IPS-20b (cell line): ENCODE measurements at regions not wholly inside any gene's neighbourhood (a gene's known extent, or its start where the extent isn't known, plus 50 kb on each side); places are given as distances from the start of the nearest gene placed in this dataset.
"Not testable (repeated sequence)": the region's sequence is repeated elsewhere in the genome, so short reads cannot be mapped to it uniquely, and the experiment has no call there.

ENCODE experiments used
- H3K27ac ChIP-seq: one replicate; pipeline ENCODE4 v1.5.1; 2013; ENCODE audit warnings: low read length
- H3K27me3 ChIP-seq: 2 replicates; pipeline ENCODE4 v1.6.1; 2013; ENCODE audit warnings: mild to moderate bottlenecking, low read length, inconsistent platforms; ENCODE audit not compliant: insufficient read depth
- H3K36me3 ChIP-seq: 2 replicates; pipeline ENCODE4 v1.6.1; 2013; ENCODE audit warnings: low read depth, mild to moderate bottlenecking, inconsistent platforms, low read length, moderate library complexity; ENCODE audit not compliant: insufficient read depth
- H3K4me1 ChIP-seq: 2 replicates; pipeline ENCODE4 v1.6.1; 2013; ENCODE audit warnings: mild to moderate bottlenecking, control low read depth, inconsistent platforms, low read length, moderate library complexity; ENCODE audit not compliant: insufficient read depth
- H3K4me3 ChIP-seq: 2 replicates; pipeline ENCODE4 v1.5.1; 2013; ENCODE audit warnings: mild to moderate bottlenecking, low read length, inconsistent platforms
- H3K9ac ChIP-seq: 2 replicates; pipeline ENCODE4 v1.6.1; 2013; ENCODE audit warnings: low read depth, mild to moderate bottlenecking, inconsistent platforms, low read length, moderate library complexity
- H3K9me3 ChIP-seq: 2 replicates; pipeline ENCODE4 v1.6.1; 2013; ENCODE audit warnings: mild to moderate bottlenecking, low read depth, low read length, inconsistent platforms; ENCODE audit not compliant: insufficient read depth

- no peaks in the 10 kb centered on the region for H3K9me3 ChIP-seq
- no peaks in the 10 kb centered on the region for H3K27me3 ChIP-seq
- H3K36me3 ChIP-seq, result no peaks in the 10 kb centered on the region
- no peak overlapping the region for H3K9ac ChIP-seq
- H3K4me1 ChIP-seq, result no peaks in the 10 kb centered on the region
- H3K4me3 ChIP-seq, result no peak overlapping the region
- no peak overlapping the region for H3K27ac ChIP-seq
Observed at GRCh38 chr6:126204598-126204997, 135.3 kb upstream of the CENPW start.

GRCh38 chr6:126206504-126207246 is 133.2 kb upstream of the CENPW start:
- no peaks in the 10 kb centered on the region for H3K36me3 ChIP-seq
- no peak overlapping the region for H3K9ac ChIP-seq
- no peaks in the 10 kb centered on the region for H3K4me1 ChIP-seq
- H3K4me3 ChIP-seq, result no peak overlapping the region
- no peak overlapping the region for H3K27ac ChIP-seq
- no peaks in the 10 kb centered on the region for H3K27me3 ChIP-seq
- H3K9me3 ChIP-seq, result no peaks in the 10 kb centered on the region

- H3K9ac ChIP-seq, result no peak overlapping the region
- H3K4me1 ChIP-seq, result no peaks in the 10 kb centered on the region
- no peaks in the 10 kb centered on the region for H3K27me3 ChIP-seq
- H3K27ac ChIP-seq, result no peak overlapping the region
- H3K4me3 ChIP-seq, result no peak overlapping the region
- no peaks in the 10 kb centered on the region for H3K36me3 ChIP-seq
- no peaks in the 10 kb centered on the region for H3K9me3 ChIP-seq
Observed at GRCh38 chr6:126210398-126211075, 129.4 kb upstream of the CENPW start.

GRCh38 chr6:126217497-126217896 is 122.4 kb upstream of the CENPW start:
- Histone ChIP-seq H3K9me3 (no peaks in the 10 kb centered on the region), H3K36me3 (no peaks in the 10 kb centered on the region), H3K27ac (no peak overlapping the region), H3K27me3 (no peaks in the 10 kb centered on the region), H3K4me3 (no peak overlapping the region), H3K9ac (no peak overlapping the region), H3K4me1 (0 out of 2 replicates have a peak, but pooled peaks cover 5% of the 10 kb centered on the region)

GRCh38 chr6:126220901-126221300 is 119.0 kb upstream of the CENPW start:
- H3K4me1 ChIP-seq, H3K27me3 ChIP-seq, H3K9ac ChIP-seq, H3K4me3 ChIP-seq, H3K36me3 ChIP-seq, H3K27ac ChIP-seq, H3K9me3 ChIP-seq: not testable (repeated sequence)

- no peaks in the 10 kb centered on the region for H3K27me3 ChIP-seq
- no peak overlapping the region for H3K9ac ChIP-seq
- H3K9me3 ChIP-seq, result no peaks in the 10 kb centered on the region
- H3K36me3 ChIP-seq, result no peaks in the 10 kb centered on the region
- no peak overlapping the region for H3K4me3 ChIP-seq
- no peak overlapping the region for H3K27ac ChIP-seq
- H3K4me1 ChIP-seq, result no peaks in the 10 kb centered on the region
Observed at GRCh38 chr6:126227833-126228702, 111.8 kb upstream of the CENPW start.

GRCh38 chr6:126232671-126233070 is 107.2 kb upstream of the CENPW start:
- Histone ChIP-seq H3K27me3 (no peaks in the 10 kb centered on the region), H3K9ac (no peak overlapping the region), H3K4me1 (no peaks in the 10 kb centered on the region), H3K27ac (no peak overlapping the region), H3K4me3 (no peak overlapping the region), H3K36me3 (no peaks in the 10 kb centered on the region), H3K9me3 (no peaks in the 10 kb centered on the region)

GRCh38 chr6:126233192-126233591 is 106.7 kb upstream of the CENPW start:
- H3K27me3 ChIP-seq, result no peaks in the 10 kb centered on the region
- H3K9ac ChIP-seq, result no peak overlapping the region
- H3K4me1 ChIP-seq, result no peaks in the 10 kb centered on the region
- no peaks in the 10 kb centered on the region for H3K9me3 ChIP-seq
- H3K36me3 ChIP-seq, result no peaks in the 10 kb centered on the region
- no peak overlapping the region for H3K4me3 ChIP-seq
- H3K27ac ChIP-seq, result no peak overlapping the region

GRCh38 chr6:126235363-126235762 is 104.6 kb upstream of the CENPW start:
- Histone ChIP-seq H3K9me3 (no peaks in the 10 kb centered on the region; the same call in 1 of the 2 replicates), H3K4me3 (no peak overlapping the region), H3K36me3 (no peaks in the 10 kb centered on the region), H3K9ac (no peak overlapping the region), H3K4me1 (no peaks in the 10 kb centered on the region), H3K27me3 (no peaks in the 10 kb centered on the region), H3K27ac (no peak overlapping the region)

- no peak overlapping the region for H3K27ac ChIP-seq
- H3K9ac ChIP-seq, result no peak overlapping the region
- no peak overlapping the region for H3K4me3 ChIP-seq
- no peaks in the 10 kb centered on the region; the same call in 1 of the 2 replicates for H3K9me3 ChIP-seq
- no peaks in the 10 kb centered on the region for H3K36me3 ChIP-seq
- no peaks in the 10 kb centered on the region for H3K4me1 ChIP-seq
- no peaks in the 10 kb centered on the region for H3K27me3 ChIP-seq
Observed at GRCh38 chr6:126245077-126245476, 94.8 kb upstream of the CENPW start.

GRCh38 chr6:126252154-126252553 is 87.8 kb upstream of the CENPW start:
- H3K4me3 ChIP-seq, result no peak overlapping the region
- no peaks in the 10 kb centered on the region for H3K9me3 ChIP-seq
- no peaks in the 10 kb centered on the region for H3K27me3 ChIP-seq
- no peak overlapping the region for H3K27ac ChIP-seq
- H3K4me1 ChIP-seq, result no peaks in the 10 kb centered on the region
- no peak overlapping the region for H3K9ac ChIP-seq
- no peaks in the 10 kb centered on the region for H3K36me3 ChIP-seq
